T-helper 17 cell (primary cell): ENCODE measurements at regions not wholly inside any gene's neighbourhood (a gene's known extent, or its start where the extent isn't known, plus 50 kb on each side); places are given as distances from the start of the nearest gene placed in this dataset.

ENCODE experiments used
- ATAC-seq: fragments of 150-1000 bp; cut with Tn5 transposase; 2 replicates; pipeline ENCODE4 v1.10.0; 2021; ENCODE audit warnings: mild to moderate bottlenecking, moderate library complexity
- DNase-seq, 3 donors: peaks; one replicate each; pipeline versions ENCODE4 v3.0.0 to v3.0.0-alpha.2; 2020 to 2021
- H3K9me3 ChIP-seq: one replicate; pipeline ENCODE4 v1.7.0; 2013; ENCODE audit warnings: low read length, mild to moderate bottlenecking; ENCODE audit not compliant: control insufficient read depth, poor library complexity, severe bottlenecking
- H3K27ac Mint-ChIP-seq: one replicate; pipeline ENCODE4 v1.8.0; 2022; ENCODE audit warnings: mild to moderate bottlenecking, moderate library complexity, mixed read lengths
- H3K27me3 Mint-ChIP-seq: one replicate; pipeline ENCODE4 v1.8.0; 2022; ENCODE audit warnings: mixed read lengths
- H3K36me3 Mint-ChIP-seq: one replicate; pipeline ENCODE4 v1.8.0; 2022; ENCODE audit warnings: low read depth, mixed read lengths
- H3K4me1 Mint-ChIP-seq: one replicate; pipeline ENCODE4 v1.8.0; 2022; ENCODE audit warnings: mild to moderate bottlenecking, mixed read lengths
- H3K4me3 Mint-ChIP-seq: one replicate; pipeline ENCODE4 v1.8.0; 2022; ENCODE audit warnings: mild to moderate bottlenecking, moderate library complexity, mixed read lengths

DNA sequence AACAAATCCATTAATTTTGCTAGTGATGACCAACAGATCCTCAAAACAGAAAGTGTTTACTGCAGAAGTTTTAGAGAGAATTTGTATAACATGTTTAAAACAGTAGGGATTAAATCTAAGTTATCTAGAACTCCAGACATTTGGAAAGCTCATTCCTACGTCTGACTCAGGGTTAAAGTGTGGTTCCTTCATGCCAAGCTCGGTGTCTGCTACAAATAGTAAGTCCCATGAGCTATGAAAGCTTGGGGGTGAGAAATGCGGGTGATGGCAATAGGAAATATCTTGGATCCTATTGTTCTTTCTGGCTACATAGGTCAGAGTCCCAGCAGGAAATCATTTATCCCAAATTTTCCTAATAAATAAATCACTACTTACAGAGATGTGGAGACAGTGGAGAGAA is 867.1 kb downstream of the UQCRFS1 start:
- H3K4me3 Mint-ChIP-seq, result no peak overlapping the region
- DNase-seq (no peak), ATAC-seq (no peak)

DNA sequence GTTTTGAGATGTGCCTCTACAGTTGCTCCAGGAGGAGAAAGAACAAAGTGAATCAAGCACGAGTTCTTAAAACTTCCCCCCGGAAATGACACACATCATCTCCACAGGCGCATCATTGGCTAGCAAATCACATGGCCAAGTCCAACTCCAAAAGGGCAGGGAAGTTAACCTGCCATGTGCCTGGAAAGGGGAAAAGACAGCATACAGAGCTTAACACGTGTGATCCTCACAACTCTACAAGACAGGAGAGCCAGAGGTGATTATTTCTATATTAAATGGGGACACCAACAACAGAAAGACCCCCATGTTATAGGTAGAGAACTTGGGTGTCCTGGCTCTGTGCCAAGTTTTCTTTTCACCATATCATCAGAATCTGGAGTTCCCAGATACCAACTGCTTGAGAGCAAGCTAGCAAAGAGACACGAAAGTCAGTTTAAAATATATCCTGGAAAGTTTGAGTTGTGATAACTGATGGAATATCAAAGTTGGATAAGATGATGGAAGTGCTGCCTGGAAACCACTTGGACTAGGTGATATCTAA is 871.1 kb downstream of the UQCRFS1 start:
- ATAC-seq (no peak), DNase-seq (no peak)
- Mint-ChIP-seq H3K4me3 (no peak overlapping the region), H3K27ac (no peak overlapping the region), H3K36me3 (no peaks in the 10 kb centered on the region), H3K27me3 (no peaks in the 10 kb centered on the region), H3K4me1 (no peaks in the 10 kb centered on the region)
- H3K9me3 ChIP-seq, result no peaks in the 10 kb centered on the region

More for the DNA sequence above, 867.1 kb downstream of the UQCRFS1 start:
- H3K9me3 ChIP-seq, result no peaks in the 10 kb centered on the region
- Mint-ChIP-seq H3K27me3 (no peaks in the 10 kb centered on the region), H3K27ac (no peak overlapping the region), H3K4me1 (no peaks in the 10 kb centered on the region), H3K36me3 (no peaks in the 10 kb centered on the region)

DNA sequence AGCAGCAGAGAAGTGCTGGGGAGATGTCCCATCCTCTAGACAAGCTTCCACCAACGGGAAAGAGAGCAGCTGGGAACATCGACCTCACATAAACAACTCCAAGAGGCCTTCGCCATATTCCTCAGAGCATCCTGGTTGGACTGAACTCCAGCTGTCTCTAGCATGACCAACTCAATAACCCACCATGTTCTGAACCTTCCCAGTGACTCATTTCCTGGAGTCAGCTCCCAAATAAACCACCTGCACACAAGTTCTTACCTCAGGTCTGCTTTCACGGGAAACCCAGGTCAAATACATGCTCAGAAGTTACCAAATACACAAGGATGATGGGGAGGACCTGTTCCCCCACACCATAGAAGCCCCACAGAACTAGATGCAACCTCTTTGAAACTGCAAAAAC is 878.5 kb downstream of the UQCRFS1 start:
- Mint-ChIP-seq H3K27ac (no peak overlapping the region), H3K27me3 (no peaks in the 10 kb centered on the region), H3K4me1 (no peaks in the 10 kb centered on the region), H3K36me3 (no peaks in the 10 kb centered on the region), H3K4me3 (no peak overlapping the region)
- DNase-seq (no peak), ATAC-seq (no peak)
- H3K9me3 ChIP-seq, result no peaks in the 10 kb centered on the region

DNA sequence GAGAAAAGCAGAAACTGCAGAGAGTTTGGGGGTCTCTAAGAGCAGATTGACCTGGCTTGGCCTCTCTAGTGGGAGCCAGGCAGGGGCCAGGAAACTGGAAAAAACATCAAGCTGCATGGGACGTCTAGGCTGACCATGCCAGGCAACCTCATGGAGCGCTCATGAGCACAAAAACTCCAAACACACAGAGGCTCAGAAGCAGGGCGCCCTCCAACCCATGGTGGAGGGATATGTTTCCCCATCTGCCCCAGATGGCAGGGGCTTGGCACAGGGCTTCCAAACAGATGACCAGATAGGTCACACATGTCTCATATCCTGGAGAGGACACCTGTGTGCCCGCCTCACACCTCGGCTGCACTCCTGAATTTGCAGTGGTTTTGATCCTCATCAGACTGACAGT is 879.0 kb downstream of the UQCRFS1 start:
- no peaks in the 10 kb centered on the region for H3K27me3 Mint-ChIP-seq
- no peak overlapping the region for H3K4me3 Mint-ChIP-seq
- no peaks in the 10 kb centered on the region for H3K9me3 ChIP-seq
- H3K4me1 Mint-ChIP-seq, result no peaks in the 10 kb centered on the region
- DNase-seq, result no peak
- no peak overlapping the region for H3K27ac Mint-ChIP-seq
- no peak for ATAC-seq
- H3K36me3 Mint-ChIP-seq, result no peaks in the 10 kb centered on the region

DNA sequence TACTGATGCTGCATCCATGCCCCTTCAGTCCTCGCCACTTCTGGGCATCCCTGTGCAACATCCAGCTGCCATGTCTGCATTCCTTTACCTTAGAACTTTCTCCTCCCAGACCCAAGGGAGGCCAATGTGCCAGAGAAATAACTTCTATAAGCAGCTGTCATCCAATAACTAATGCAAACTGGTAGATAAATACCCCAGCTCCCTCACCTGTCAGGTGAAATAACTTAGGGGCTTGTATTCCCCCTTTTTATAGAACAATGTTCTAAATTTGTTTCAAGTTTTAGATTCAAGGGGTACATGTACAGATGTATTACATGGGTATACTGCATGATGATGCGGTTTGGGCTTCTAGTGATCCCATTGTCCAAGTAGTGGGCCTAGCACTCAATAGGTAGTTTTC is 880.1 kb downstream of the UQCRFS1 start:
- Mint-ChIP-seq H3K27ac (no peak overlapping the region), H3K27me3 (no peaks in the 10 kb centered on the region), H3K4me1 (no peaks in the 10 kb centered on the region), H3K36me3 (no peaks in the 10 kb centered on the region), H3K4me3 (no peak overlapping the region)
- ATAC-seq, result no peak
- DNase-seq, result no peak
- no peaks in the 10 kb centered on the region for H3K9me3 ChIP-seq

DNA sequence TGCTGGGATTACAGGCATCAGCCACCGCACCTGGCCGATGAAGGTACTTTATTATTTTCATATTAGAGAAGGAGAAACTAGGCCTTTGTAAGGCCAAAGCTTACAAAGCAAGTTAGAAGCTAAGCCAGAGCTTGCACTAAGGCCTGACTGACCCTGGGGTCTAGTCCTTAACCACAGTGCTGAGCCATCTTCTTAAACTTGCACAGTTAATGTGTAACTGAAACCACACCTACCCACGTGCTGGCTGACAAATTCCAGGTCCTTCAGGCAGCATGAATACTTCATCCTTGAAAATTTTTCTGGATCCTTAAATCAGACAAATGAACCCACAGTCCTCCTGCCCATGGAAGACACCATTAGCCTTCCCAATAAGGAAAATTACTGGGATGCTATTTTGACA is 880.6 kb downstream of the UQCRFS1 start:
- DNase-seq, result no peak
- no peaks in the 10 kb centered on the region for H3K9me3 ChIP-seq
- Mint-ChIP-seq H3K4me1 (no peaks in the 10 kb centered on the region), H3K27ac (no peak overlapping the region), H3K4me3 (no peak overlapping the region), H3K27me3 (no peaks in the 10 kb centered on the region), H3K36me3 (no peaks in the 10 kb centered on the region)
- ATAC-seq, result no peak

DNA sequence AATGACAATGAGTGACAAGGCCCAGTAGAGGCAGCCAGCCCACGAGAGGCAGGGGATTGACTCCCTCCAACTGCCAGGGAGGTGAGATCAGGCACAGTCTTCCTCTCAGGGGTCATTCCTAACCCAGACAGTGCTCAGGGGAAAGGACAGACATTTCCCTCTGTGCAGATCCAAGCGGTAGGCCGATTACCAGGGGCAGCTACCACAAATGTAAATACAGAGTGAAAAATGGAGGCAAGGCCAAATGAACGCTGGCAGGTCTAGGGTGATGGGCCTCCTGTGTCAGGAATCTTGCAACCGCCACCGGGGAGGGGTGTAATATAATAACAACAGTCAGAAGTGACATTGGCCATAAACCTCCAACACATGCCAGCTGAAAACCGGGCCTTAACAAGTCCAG is 881.4 kb downstream of the UQCRFS1 start:
- Mint-ChIP-seq H3K4me1 (no peaks in the 10 kb centered on the region), H3K4me3 (no peak overlapping the region), H3K27me3 (no peaks in the 10 kb centered on the region), H3K27ac (no peak overlapping the region), H3K36me3 (no peaks in the 10 kb centered on the region)
- ATAC-seq (no peak), DNase-seq (no peak)
- no peaks in the 10 kb centered on the region for H3K9me3 ChIP-seq

DNA sequence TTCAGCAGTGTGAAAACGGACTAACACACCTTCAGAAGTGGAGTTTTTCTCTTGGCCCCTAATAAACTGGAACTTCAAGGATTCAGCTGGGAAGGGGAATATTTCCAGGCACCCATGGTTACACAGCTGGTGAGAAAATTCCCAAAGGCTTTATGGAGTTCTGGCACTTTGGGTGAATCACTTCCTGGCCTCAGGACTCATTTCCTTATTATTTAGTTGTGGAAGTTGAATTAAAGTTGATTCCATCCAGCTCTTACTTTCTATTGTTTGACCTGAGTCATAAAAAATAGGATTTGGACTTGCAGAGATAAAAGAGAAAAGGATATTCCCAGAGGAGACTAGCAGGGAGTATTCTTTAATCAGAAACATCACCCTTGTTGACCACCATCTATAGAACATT is 882.1 kb downstream of the UQCRFS1 start:
- DNase-seq (no peak), ATAC-seq (no peak)
- H3K27me3 Mint-ChIP-seq, result no peaks in the 10 kb centered on the region
- no peak overlapping the region for H3K4me3 Mint-ChIP-seq
- no peaks in the 10 kb centered on the region for H3K36me3 Mint-ChIP-seq
- no peaks in the 10 kb centered on the region for H3K9me3 ChIP-seq
- no peaks in the 10 kb centered on the region for H3K4me1 Mint-ChIP-seq
- no peak overlapping the region for H3K27ac Mint-ChIP-seq

DNA sequence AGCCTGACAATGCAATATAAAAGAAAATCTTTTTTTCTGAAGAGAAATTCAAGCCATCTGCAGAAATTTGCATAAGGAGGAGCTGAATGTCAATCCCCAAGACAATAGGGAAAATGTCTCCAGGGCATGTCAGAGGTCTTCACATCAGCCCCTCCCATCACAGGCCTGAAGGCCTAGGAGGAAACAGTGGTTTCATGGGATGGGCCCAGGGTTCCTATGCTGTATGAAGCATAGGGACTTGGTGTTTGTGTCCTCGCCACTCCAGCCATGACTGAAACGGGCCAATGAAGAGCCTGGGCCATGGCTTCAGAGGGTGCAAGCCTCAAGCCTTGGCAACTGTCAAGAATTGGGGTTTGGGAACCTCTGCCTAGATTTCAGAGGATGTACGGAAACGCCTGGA is 883.5 kb downstream of the UQCRFS1 start:
- DNase-seq, result no peak
- ATAC-seq, result no peak
- Mint-ChIP-seq H3K4me3 (no peak overlapping the region), H3K36me3 (no peaks in the 10 kb centered on the region), H3K27ac (no peak overlapping the region), H3K27me3 (no peaks in the 10 kb centered on the region), H3K4me1 (no peaks in the 10 kb centered on the region)
- H3K9me3 ChIP-seq, result no peaks in the 10 kb centered on the region

DNA sequence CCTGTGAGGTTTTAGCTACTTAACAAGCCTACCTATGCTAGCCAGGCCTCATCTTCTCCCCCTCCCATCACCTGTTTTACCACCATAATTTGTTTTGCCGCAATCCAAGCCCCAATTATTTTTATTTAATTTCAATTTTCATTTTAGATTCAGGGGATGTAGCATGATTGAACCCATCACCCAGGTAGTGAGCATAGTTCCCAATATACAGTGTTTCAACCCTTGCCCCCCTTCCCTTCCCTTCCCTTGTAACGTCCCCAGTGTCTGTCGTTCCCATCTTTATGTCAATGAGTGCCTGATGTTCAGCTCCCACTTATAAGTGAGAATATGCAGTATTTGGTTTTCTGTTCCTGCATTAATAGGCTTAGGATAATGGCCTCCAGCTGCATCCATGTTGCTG is 885.0 kb downstream of the UQCRFS1 start:
- no peak overlapping the region for H3K4me3 Mint-ChIP-seq

DNA sequence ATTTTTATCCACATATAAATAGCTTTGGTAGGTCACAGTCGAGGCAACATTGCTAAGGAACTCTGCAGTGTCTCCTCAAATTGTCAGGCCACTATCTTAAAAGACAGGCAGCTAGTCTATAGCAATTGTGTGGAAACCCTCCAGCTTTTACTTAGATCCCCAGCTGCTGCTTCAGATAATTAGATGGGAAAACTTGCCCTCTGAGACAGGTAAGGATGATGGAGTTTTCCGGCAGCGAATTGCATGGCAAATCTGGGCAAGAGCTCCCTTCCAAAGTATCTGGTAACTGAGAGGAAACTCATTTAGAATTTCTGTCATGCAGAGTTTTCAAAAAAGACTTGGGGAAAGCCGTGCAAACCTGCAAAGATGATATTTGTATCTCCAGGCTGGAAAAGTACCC is 886.2 kb downstream of the UQCRFS1 start:
- no peaks in the 10 kb centered on the region for H3K27me3 Mint-ChIP-seq
- H3K9me3 ChIP-seq, result no peaks in the 10 kb centered on the region
- H3K27ac Mint-ChIP-seq, result no peak overlapping the region
- no peaks in the 10 kb centered on the region for H3K4me1 Mint-ChIP-seq
- ATAC-seq (no peak), DNase-seq (no peak)
- H3K4me3 Mint-ChIP-seq, result no peak overlapping the region
- H3K36me3 Mint-ChIP-seq, result no peaks in the 10 kb centered on the region

More for the DNA sequence above, 885.0 kb downstream of the UQCRFS1 start:
- Mint-ChIP-seq H3K36me3 (no peaks in the 10 kb centered on the region), H3K27me3 (no peaks in the 10 kb centered on the region), H3K27ac (no peak overlapping the region), H3K4me1 (no peaks in the 10 kb centered on the region)
- no peaks in the 10 kb centered on the region for H3K9me3 ChIP-seq
- ATAC-seq (no peak), DNase-seq (no peak)

DNA sequence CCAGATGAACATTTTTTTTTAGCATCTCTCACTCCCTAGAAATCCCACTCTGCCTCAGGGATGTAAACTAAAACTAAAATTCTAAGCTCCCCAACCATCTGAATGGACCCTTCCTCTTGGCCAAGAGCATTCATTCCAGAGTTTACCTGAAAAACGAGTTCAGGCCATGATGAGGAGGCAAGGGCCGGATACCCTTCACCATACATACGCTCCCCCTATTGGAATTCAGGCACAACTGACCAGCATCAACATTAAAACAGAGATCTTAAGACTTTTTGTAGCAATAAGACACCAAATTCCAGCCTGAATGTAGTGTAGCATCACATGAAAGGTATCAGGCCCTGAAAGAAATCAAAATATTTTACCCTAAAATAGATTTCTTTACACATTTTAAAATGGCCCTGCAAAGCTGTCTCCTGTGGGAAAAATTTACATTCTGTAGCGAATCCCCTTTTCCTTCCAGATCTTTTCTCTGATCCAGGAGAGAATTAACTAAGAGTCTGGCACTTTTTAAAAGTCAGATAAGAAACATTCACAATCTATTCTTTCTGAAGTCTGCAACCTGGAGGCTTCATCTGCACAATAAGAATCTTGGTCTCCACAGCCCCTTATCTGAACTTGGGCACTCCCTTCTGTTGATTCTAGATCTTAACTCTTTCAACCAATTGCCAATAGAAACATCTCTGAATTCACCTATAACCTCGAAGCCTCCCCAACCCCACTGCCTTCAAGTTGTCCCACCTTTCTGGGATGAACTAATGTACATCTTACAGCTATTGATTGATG is 888.5 kb downstream of the UQCRFS1 start:
- Mint-ChIP-seq H3K27ac (no peak overlapping the region), H3K4me3 (no peak overlapping the region)
- ATAC-seq, result no peak

DNA sequence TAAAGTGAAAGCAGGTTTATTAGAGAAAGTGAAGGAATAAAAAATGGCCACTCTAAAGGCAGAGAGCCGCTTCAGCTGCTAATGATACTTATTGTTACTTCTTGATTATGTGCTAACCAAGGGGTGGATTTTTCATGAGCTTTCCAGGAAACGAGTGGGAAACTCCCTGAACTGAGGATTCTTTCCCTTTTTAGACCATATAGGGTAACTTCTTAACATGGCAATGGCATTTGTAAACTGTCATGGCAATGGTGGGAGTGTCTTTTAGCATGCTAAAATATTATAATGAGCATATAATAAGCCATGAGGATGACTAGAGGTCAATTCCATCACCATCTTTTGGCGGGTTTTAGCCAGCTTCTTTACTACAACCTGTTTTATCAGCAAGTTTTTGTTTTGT is 890.0 kb downstream of the UQCRFS1 start:
- no peak for ATAC-seq
- Mint-ChIP-seq H3K27ac (no peak overlapping the region), H3K27me3 (no peaks in the 10 kb centered on the region), H3K36me3 (no peaks in the 10 kb centered on the region), H3K4me3 (no peak overlapping the region), H3K4me1 (no peaks in the 10 kb centered on the region)
- no peak for DNase-seq
- H3K9me3 ChIP-seq, result no peaks in the 10 kb centered on the region

More for the DNA sequence above, 888.5 kb downstream of the UQCRFS1 start:
- H3K27me3 Mint-ChIP-seq, result no peaks in the 10 kb centered on the region
- H3K4me1 Mint-ChIP-seq, result no peaks in the 10 kb centered on the region
- DNase-seq, result no peak
- H3K36me3 Mint-ChIP-seq, result no peaks in the 10 kb centered on the region
- no peaks in the 10 kb centered on the region for H3K9me3 ChIP-seq

DNA sequence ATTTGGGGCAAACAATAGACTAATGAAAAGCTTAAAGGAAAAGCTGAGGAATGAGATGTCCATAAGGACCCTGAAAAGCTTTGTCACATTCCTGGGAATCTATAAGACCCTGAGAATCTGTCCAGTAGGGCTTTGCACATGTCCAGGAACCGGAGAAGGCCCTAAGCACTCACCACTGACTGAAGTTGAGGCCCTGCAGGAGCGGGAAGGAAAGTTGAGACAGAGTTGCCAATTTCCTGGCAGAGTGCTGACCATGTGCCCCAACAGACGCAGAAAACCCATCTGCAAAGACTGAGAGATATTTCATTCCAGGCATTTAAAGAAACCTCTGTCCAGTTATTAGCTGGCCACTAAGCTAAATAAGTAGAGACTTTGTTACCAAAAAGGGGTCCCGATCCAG is 890.5 kb downstream of the UQCRFS1 start:
- Mint-ChIP-seq H3K4me1 (no peaks in the 10 kb centered on the region), H3K36me3 (no peaks in the 10 kb centered on the region), H3K27me3 (no peaks in the 10 kb centered on the region), H3K27ac (no peak overlapping the region), H3K4me3 (no peak overlapping the region)
- no peak for ATAC-seq
- H3K9me3 ChIP-seq, result no peaks in the 10 kb centered on the region
- DNase-seq, result no peak
